ENCODE measurements at regions not wholly inside any gene's neighbourhood (a gene's known extent, or its start where the extent isn't known, plus 50 kb on each side); places are given as distances from the start of the nearest gene placed in this dataset.

GRCh38 chr1:29845910-29846309, 609.6 kb downstream of the PTPRU start:
- no peak for DNase-seq (ENCODE audit: low read depth in 2 of 2)

GRCh38 chr1:29842130-29842529, 605.8 kb downstream of the PTPRU start:
- DNase-seq (ENCODE audit: low read depth in 2 of 2), result no peak

DNA sequence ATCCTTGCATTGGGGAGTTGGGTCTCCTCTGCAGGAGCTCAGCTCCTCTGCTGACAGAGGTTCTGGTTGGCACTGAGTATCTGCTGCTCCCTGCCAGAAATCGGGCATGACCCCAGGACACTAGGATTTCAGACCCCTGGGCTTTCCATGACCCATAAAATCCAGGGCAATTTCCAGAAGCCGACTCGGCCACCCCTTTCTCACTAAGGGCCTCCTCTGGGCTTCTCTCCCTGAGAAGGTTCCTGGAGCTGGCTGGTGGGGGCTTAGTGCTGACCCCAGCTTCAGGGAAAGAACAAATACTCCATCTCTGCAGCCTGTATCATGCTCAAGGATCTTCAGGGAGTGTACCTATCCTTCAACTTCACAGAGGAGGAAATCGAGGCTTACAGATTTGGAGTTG, 603.4 kb downstream of the PTPRU start:
- no peak for DNase-seq (ENCODE audit: low read depth in 2 of 2)

DNA sequence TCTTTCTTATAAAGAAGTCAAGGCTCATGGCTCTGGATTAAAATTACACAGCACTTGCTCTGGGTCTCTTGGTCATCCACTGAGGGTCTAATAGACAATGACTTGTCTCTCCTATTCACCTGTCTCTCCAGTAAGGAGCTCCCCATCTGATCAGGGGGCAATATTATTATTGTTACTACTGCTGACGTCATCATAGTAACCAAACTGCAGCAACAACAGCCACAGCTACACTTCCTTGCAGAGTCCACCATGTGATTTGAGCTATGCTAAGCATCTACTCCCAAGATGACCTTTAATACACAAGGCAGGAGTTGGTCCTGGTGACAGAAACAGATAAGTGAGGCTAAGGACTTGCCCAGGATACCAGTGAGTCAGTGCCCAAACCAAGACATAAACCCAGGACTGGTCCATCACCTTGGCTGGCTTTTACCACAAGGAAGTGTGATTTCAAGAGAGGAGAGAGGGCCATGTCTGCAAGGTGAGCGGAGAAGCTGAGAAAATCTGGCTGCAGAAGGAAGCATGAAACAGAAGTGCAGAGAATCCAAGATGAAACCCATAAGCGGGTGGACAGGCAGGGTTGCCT, 602.5 kb downstream of the PTPRU start:
- no peak for DNase-seq (ENCODE audit: low read depth in 2 of 2)

DNA sequence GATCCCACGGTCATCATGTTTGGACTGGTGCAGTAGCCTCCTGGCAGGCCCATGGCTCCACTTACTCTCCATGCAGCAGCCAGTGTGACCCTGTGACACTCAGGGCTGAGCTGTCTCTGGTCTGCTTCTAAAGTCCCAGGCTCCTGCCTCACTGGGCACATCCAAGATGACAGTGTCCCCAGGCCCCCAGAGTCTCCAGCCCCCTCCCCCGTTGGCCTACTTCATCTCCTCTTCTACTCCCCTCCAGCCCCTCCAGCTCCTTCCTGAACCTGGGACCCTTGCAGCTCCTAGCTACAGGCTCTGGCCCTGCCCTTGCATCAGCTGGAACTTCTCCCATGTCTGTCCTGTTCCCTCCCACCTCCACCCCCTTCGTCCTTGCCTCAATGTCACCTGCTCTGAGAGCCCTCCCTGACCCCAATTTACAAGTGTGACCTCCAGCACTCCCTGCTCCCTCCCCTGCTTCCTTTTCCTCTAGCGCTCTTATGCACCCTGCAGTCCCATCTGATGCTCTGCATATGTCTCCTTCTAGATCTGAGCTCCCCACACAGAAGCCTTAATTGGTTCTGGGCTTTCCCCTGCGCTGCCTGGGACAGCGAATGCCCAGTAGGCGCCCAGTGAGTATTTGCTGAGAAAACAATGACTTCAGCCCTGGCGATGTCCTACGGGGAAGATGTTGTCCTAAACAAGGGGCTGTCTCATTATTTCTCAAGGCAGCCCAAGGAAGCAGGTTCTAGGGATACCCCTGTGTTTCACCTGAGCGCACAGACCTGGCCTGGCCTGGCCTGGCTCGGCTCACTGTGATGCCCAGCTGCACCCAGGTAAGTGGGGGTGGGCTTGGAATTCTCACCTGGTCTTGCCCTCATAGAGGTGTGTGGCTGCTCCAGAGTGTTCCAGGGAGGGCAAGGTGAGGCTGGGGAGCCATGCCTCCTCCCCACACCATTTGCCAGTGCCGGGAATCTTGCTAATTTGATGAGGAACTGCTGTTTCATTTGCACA, 600.6 kb downstream of the PTPRU start:
- no peak for DNase-seq (ENCODE audit: low read depth in 2 of 2)

- no peak for DNase-seq (ENCODE audit: low read depth in 2 of 2)
These were observed 599.6 kb downstream of the PTPRU start for GRCh38 chr1:29835874-29836273.

GRCh38 chr1:29835406-29835805, 599.1 kb downstream of the PTPRU start:
- no peak for DNase-seq (ENCODE audit: low read depth in 2 of 2)

- no peak for DNase-seq (ENCODE audit: low read depth in 2 of 2)
These were observed 597.3 kb downstream of the PTPRU start for GRCh38 chr1:29833581-29833980.

GRCh38 chr1:29832936-29833335, 596.6 kb downstream of the PTPRU start:
- DNase-seq (ENCODE audit: low read depth in 2 of 2), result no peak

- DNase-seq (ENCODE audit: low read depth in 2 of 2), result no peak
These were observed 596.1 kb downstream of the PTPRU start for GRCh38 chr1:29832471-29832870.

GRCh38 chr1:29831500-29832117, 595.3 kb downstream of the PTPRU start:
- no peak for DNase-seq (ENCODE audit: low read depth in 2 of 2)

GRCh38 chr1:29830916-29831315, 594.6 kb downstream of the PTPRU start:
- no peak for DNase-seq (ENCODE audit: low read depth in 2 of 2)

GRCh38 chr1:29830383-29830782, 594.1 kb downstream of the PTPRU start:
- no peak for DNase-seq (ENCODE audit: low read depth in 2 of 2)

DNA sequence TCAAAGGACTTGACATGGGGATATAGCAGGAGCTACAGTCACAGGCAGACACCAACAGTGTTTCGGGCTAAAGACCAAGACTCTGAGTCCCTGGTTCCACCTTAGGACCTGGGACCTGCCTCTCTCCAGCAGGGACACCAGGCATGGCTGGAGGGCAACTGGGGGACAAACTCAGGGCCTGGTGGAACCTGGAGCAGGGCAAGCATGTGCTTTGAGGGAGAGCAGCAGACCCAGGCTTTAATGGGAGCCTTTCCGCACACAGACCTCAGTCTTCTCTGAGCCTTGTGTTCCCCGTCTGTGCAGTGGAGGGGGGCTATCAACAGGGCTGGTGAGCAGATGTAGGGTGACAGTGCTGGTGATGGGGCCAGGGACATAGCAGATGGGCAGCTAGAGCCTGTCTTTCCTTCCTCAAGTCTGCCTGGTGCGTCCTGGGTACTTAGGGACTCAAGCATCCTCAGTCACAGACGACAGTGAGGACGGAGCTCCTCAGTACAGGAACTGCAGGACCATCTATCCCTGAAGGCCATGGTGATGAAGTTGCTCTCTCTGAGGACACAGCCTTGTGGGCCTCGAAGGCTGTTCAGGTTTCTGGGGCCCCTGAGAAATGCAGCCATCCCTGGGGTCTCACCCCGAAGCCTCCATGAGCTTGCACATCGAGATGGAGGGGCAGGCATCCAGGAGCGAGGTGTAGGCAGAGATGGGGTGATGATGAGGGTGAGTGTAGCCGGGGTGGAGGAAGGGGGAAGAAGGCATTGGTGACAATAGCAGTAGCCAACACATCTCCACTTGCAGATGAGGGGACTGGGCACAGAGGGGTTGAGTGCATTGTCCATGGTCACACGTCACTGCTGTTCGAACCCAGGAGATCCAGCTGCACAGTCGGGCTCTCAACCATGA, 593.4 kb downstream of the PTPRU start:
- no peak for DNase-seq (ENCODE audit: low read depth in 2 of 2)

- no peak for DNase-seq (ENCODE audit: low read depth in 2 of 2)
These were observed 592.5 kb downstream of the PTPRU start for GRCh38 chr1:29828526-29829447.

DNA sequence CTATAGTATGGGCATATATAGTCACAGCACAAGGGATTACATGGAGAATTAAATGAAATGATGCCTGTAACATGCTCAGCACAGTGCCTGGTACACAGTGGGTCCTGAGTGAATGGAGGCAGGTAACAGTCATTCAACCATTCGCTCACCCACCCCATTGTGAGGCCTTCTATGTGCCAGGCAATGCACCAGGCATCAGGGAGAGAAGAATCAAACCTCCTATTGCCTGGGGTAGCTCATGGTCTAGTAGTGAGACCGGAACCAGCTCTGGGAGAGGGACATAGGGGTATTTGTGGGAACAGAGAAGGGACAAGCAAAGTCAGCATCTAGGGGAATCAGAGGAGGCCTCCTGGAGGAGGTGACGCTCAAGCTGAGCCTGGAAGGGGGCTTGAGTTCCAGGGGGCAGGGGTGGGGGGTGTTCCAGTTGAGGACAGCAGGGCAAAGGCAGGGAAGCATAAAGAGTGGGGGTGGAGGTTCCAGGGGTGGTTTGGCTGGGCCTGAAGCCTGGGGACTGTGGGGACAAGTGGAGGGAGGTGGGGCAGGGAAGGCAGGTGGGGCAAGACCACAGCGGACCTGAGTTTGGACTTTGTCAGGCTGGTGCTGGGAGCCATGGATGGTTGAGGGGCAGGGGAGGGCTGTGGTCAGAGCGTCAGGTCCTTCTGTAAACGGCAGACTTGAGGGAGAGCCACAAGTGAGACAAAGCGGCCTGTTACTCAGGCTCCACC, 591.6 kb downstream of the PTPRU start:
- DNase-seq (ENCODE audit: low read depth in 2 of 2), result no peak

DNA sequence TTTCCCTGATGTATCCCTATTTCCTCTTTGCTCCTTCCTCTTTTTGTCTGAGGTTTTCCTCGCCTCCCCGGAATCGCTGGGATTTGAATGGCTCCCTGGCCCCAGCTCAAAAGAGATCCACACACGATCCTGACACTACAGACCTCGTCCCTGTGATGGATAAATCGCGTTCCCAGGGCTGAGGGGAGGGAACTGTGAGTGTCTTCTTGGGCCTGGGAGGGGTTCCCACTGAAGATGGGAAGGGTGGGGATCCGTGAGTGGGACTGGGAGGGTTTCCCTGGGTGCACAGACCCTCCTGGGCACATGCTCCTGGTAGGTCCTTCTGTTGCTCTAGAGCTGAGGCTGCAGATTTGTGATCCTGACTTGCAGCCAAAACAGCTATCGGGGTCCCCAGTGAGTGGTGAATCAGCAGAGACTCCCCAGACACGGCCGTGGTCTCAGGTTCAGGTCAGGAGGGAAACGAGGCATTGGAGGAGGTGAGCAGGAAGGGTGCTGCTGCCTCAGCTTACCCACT, 591.0 kb downstream of the PTPRU start:
- no peak for DNase-seq (ENCODE audit: low read depth in 2 of 2)

DNA sequence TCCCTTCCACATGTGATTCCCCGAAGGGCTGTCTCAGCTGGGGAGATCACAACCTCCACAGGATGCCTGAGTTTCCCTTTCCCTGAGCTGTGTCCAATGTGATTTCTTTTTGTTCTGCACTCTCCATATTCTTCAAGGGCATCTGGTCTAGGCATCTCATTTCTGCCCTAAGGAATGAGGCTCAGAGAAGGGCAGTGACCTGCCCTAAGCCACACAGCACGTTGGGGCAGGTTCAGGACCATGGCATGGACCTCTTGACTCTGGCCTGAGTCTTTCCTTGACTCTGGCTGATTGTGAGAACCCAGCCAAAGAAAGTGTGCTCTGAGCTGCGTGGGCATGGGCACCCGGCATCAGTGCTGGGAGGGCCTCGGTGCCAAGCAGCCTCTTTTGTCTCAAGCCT, 590.3 kb downstream of the PTPRU start:
- DNase-seq (ENCODE audit: low read depth in 2 of 2), result no peak

GRCh38 chr1:29825941-29826415, 589.7 kb downstream of the PTPRU start:
- no peak for DNase-seq (ENCODE audit: low read depth in 2 of 2)

Measured in stimulated activated CD4-positive, alpha-beta T cell treated with anti-CD3 and anti-CD28 coated beads, Interleukin-15, amount 100 ng/mL, for 48 hours (primary cell).